ENCODE measurements at regions not wholly inside any gene's neighbourhood (a gene's known extent, or its start where the extent isn't known, plus 50 kb on each side); places are given as distances from the start of the nearest gene placed in this dataset.
"Not testable (repeated sequence)": the region's sequence is repeated elsewhere in the genome, so short reads cannot be mapped to it uniquely, and the experiment has no call there.

GRCh38 chr18:51503351-51503750, 305.9 kb upstream of the MEX3C start:
- H3K27ac ChIP-seq: no peak overlapping the region
- no peak overlapping the region for H3K4me3 ChIP-seq
- TF ChIP-seq CTCF (IDR thresholded peaks at IDR 0.05): no peak
- H3K9me3 ChIP-seq: no peaks in the 10 kb centered on the region
- no peak for DNase-seq (ENCODE audit: low spot score)
- no peaks in the 10 kb centered on the region for H3K27me3 ChIP-seq
- H3K36me3 ChIP-seq: no peaks in the 10 kb centered on the region
- no peaks in the 10 kb centered on the region for H3K4me1 ChIP-seq

GRCh38 chr18:51506811-51507210, 309.3 kb upstream of the MEX3C start:
- TF ChIP-seq CTCF (IDR thresholded peaks at IDR 0.05): no peak
- DNase-seq (ENCODE audit: low spot score): no peak
- no peak overlapping the region for H3K4me3 ChIP-seq
- H3K4me1 ChIP-seq: no peaks in the 10 kb centered on the region
- H3K27me3 ChIP-seq: no peaks in the 10 kb centered on the region
- H3K36me3 ChIP-seq: no peaks in the 10 kb centered on the region
- no peaks in the 10 kb centered on the region for H3K9me3 ChIP-seq
- no peak overlapping the region for H3K27ac ChIP-seq

GRCh38 chr18:51508410-51508809, 310.9 kb upstream of the MEX3C start:
- H3K27me3 ChIP-seq; DNase-seq (ENCODE audit: low spot score); H3K36me3 ChIP-seq; H3K4me1 ChIP-seq; H3K27ac ChIP-seq; H3K9me3 ChIP-seq; H3K4me3 ChIP-seq: not testable (repeated sequence)

GRCh38 chr18:51510020-51510419, 312.5 kb upstream of the MEX3C start:
- H3K4me1 ChIP-seq: no peaks in the 10 kb centered on the region
- no peaks in the 10 kb centered on the region for H3K36me3 ChIP-seq
- no peak for TF ChIP-seq CTCF (IDR thresholded peaks at IDR 0.05)
- no peak overlapping the region for H3K4me3 ChIP-seq
- no peaks in the 10 kb centered on the region for H3K9me3 ChIP-seq
- H3K27me3 ChIP-seq: no peaks in the 10 kb centered on the region
- H3K27ac ChIP-seq: no peak overlapping the region
- DNase-seq (ENCODE audit: low spot score): no peak

GRCh38 chr18:51513517-51513916, 316.0 kb upstream of the MEX3C start:
- no peak overlapping the region for H3K27ac ChIP-seq
- no peaks in the 10 kb centered on the region for H3K4me1 ChIP-seq
- no peaks in the 10 kb centered on the region for H3K27me3 ChIP-seq
- H3K4me3 ChIP-seq: no peak overlapping the region
- no peak for DNase-seq (ENCODE audit: low spot score)
- no peak for TF ChIP-seq CTCF (IDR thresholded peaks at IDR 0.05)
- H3K36me3 ChIP-seq: no peaks in the 10 kb centered on the region
- no peaks in the 10 kb centered on the region for H3K9me3 ChIP-seq

- no peak overlapping the region for H3K4me3 ChIP-seq
- no peaks in the 10 kb centered on the region for H3K27me3 ChIP-seq
- no peaks in the 10 kb centered on the region for H3K36me3 ChIP-seq
- H3K9me3 ChIP-seq: no peaks in the 10 kb centered on the region
- TF ChIP-seq CTCF (IDR thresholded peaks at IDR 0.05): no peak
- H3K27ac ChIP-seq: no peak overlapping the region
- no peaks in the 10 kb centered on the region for H3K4me1 ChIP-seq
- no peak for DNase-seq (ENCODE audit: low spot score)
Measured at GRCh38 chr18:51514128-51514527, 316.6 kb upstream of the MEX3C start.
